Erythroblast (primary cell): ENCODE measurements at regions not wholly inside any gene's neighbourhood (a gene's known extent, or its start where the extent isn't known, plus 50 kb on each side); places are given as distances from the start of the nearest gene placed in this dataset.

Source experiments
- DNase-seq, 2 experiments: peaks; one replicate each; lab custom pipeline; 2025; lab: John Stamatoyannopoulos, UW
- GATA1 ChIP-seq: IDR thresholded peaks from 2 replicates; pipeline ENCODE4 v1.6.1; 2011; ENCODE audit warnings: low read depth, mild to moderate bottlenecking, control low read depth, low read length, moderate library complexity
- POLR2A ChIP-seq: IDR thresholded peaks from 2 replicates; pipeline ENCODE4 v1.6.1; 2011; ENCODE audit warnings: mild to moderate bottlenecking, low read length

- no peak for TF ChIP-seq POLR2A
- no peak for TF ChIP-seq GATA1
- no peak for DNase-seq
Observed at GRCh38 chr9:99307851-99308250, 85.8 kb downstream of the SEC61B start.

GRCh38 chr9:99309141-99309939 lies 87.3 kb downstream of the SEC61B start:
- no peak for DNase-seq
- TF ChIP-seq POLR2A (no peak), GATA1 (no peak)

GRCh38 chr9:99312736-99313135 lies 90.7 kb downstream of the SEC61B start:
- no peak for DNase-seq
- TF ChIP-seq GATA1 (no peak), POLR2A (no peak)

GRCh38 chr9:99319048-99319447 lies 97.0 kb downstream of the SEC61B start:
- no peak for DNase-seq

GRCh38 chr9:99322299-99322698 lies 100.2 kb downstream of the SEC61B start:
- TF ChIP-seq GATA1 (no peak), POLR2A (no peak)
- no peak for DNase-seq

More at GRCh38 chr9:99319048-99319447, 97.0 kb downstream of the SEC61B start:
- TF ChIP-seq GATA1, result no peak
- TF ChIP-seq POLR2A, result no peak

GRCh38 chr9:99326112-99326916 lies 104.2 kb downstream of the SEC61B start:
- DNase-seq, result no peak
- TF ChIP-seq POLR2A (no peak), GATA1 (no peak)

- no peak for TF ChIP-seq GATA1
- no peak for DNase-seq
Observed at GRCh38 chr9:99326917-99327189, 104.8 kb downstream of the SEC61B start.

GRCh38 chr9:99327667-99328066 lies 105.6 kb downstream of the SEC61B start:
- TF ChIP-seq GATA1 (no peak), POLR2A (no peak)

GRCh38 chr9:99335280-99335679 lies 113.2 kb downstream of the SEC61B start:
- no peak for DNase-seq
- TF ChIP-seq POLR2A (no peak), GATA1 (no peak)

More at GRCh38 chr9:99327667-99328066, 105.6 kb downstream of the SEC61B start:
- no peak for DNase-seq

- DNase-seq, result no peak
- TF ChIP-seq POLR2A (no peak), GATA1 (no peak)
Observed at GRCh38 chr9:99336005-99336404, 113.9 kb downstream of the SEC61B start.

- TF ChIP-seq POLR2A (no peak), GATA1 (no peak)
Observed at GRCh38 chr9:99336531-99336930, 114.4 kb downstream of the SEC61B start.

GRCh38 chr9:99340281-99340680 lies 118.2 kb downstream of the SEC61B start:
- no peak for DNase-seq
- TF ChIP-seq POLR2A (no peak), GATA1 (no peak)

More at GRCh38 chr9:99336531-99336930, 114.4 kb downstream of the SEC61B start:
- DNase-seq, result no peak

- no peak for DNase-seq
- TF ChIP-seq POLR2A, result no peak
- no peak for TF ChIP-seq GATA1
Observed at GRCh38 chr9:99341686-99342085, 119.6 kb downstream of the SEC61B start.

GRCh38 chr9:99345451-99345850 lies 123.4 kb downstream of the SEC61B start:
- DNase-seq, result no peak
- TF ChIP-seq POLR2A, result no peak
- TF ChIP-seq GATA1, result no peak

- no peak for DNase-seq
- TF ChIP-seq POLR2A (no peak), GATA1 (no peak)
Observed at GRCh38 chr9:99345942-99346341, 123.9 kb downstream of the SEC61B start.
